ENCODE measurements at regions not wholly inside any gene's neighbourhood (a gene's known extent, or its start where the extent isn't known, plus 50 kb on each side); places are given as distances from the start of the nearest gene placed in this dataset.

GRCh38 chr15:54941417-54941816, 255.3 kb downstream of the RSL24D1 start (continued):
- TF ChIP-seq ZNF565 (CRISPR knock-in tag; conservative IDR thresholded peaks at IDR 0.05; ENCODE audit: low read depth) (no peak), PPARA (CRISPR knock-in tag; IDR thresholded peaks at IDR 0.05; ENCODE audit: borderline replicate concordance) (no peak), POU6F1 (CRISPR knock-in tag; IDR thresholded peaks at IDR 0.05; ENCODE audit: borderline replicate concordance, low read depth) (no peak)

DNA sequence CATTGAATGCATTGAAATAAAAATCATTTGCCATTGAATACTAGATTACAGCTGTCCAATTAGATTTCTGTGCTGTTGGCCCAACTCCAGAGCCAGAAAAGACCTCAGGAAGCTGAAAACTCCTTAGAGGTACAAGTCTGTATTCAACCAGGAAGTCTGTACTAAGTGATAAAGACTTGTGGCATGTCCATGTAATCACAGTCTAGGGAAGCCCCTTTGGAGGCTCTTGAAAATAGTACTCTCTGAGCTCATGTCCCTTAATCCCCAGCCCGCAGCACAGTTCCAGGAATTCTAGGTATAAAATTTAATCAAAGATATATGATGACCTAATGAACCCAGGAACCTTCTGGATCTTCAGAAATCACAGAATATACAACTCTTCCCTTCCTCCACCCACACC, 279.4 kb downstream of the RSL24D1 start:
- TF ChIP-seq OSR1 (CRISPR knock-in tag; IDR thresholded peaks at IDR 0.05) = no peak
- TF ChIP-seq ZNF565 (CRISPR knock-in tag; conservative IDR thresholded peaks at IDR 0.05; ENCODE audit: low read depth) = no peak
- no peak for TF ChIP-seq POU6F1 (CRISPR knock-in tag; IDR thresholded peaks at IDR 0.05; ENCODE audit: borderline replicate concordance, low read depth)
- no peak for TF ChIP-seq ZNF8 (CRISPR knock-in tag; IDR thresholded peaks at IDR 0.05)
- no peak for TF ChIP-seq CSRNP3 (CRISPR knock-in tag; IDR thresholded peaks at IDR 0.05)
- TF ChIP-seq, protein P1, sequence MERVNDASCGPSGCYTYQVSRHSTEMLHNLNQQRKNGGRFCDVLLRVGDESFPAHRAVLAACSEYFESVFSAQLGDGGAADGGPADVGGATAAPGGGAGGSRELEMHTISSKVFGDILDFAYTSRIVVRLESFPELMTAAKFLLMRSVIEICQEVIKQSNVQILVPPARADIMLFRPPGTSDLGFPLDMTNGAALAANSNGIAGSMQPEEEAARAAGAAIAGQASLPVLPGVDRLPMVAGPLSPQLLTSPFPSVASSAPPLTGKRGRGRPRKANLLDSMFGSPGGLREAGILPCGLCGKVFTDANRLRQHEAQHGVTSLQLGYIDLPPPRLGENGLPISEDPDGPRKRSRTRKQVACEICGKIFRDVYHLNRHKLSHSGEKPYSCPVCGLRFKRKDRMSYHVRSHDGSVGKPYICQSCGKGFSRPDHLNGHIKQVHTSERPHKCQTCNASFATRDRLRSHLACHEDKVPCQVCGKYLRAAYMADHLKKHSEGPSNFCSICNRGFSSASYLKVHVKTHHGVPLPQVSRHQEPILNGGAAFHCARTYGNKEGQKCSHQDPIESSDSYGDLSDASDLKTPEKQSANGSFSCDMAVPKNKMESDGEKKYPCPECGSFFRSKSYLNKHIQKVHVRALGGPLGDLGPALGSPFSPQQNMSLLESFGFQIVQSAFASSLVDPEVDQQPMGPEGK (CRISPR knock-in tag; IDR thresholded peaks at IDR 0.05; ENCODE audit: borderline replicate concordance) = no peak
- TF ChIP-seq TOX (CRISPR knock-in tag; IDR thresholded peaks at IDR 0.05; ENCODE audit: borderline replicate concordance) = no peak
- TF ChIP-seq RARB (CRISPR knock-in tag; IDR thresholded peaks at IDR 0.05) = no peak
- TF ChIP-seq SNAI2 (CRISPR knock-in tag; IDR thresholded peaks at IDR 0.05) = no peak
- TF ChIP-seq CSDC2 (CRISPR knock-in tag; IDR thresholded peaks at IDR 0.05) = no peak
- TF ChIP-seq TSHZ2 (CRISPR knock-in tag; IDR thresholded peaks at IDR 0.05) = no peak
- TF ChIP-seq ISL1 (CRISPR knock-in tag; IDR thresholded peaks at IDR 0.05) = no peak
- no peak for TF ChIP-seq BACH2 (CRISPR knock-in tag; IDR thresholded peaks at IDR 0.05; ENCODE audit: borderline replicate concordance)
- no peak for TF ChIP-seq ZFP30 (CRISPR knock-in tag; IDR thresholded peaks at IDR 0.05)
- TF ChIP-seq ARNTL (CRISPR knock-in tag; IDR thresholded peaks at IDR 0.05; ENCODE audit: borderline replicate concordance, low read depth) = no peak
- no peak for TF ChIP-seq GLIS3 (CRISPR knock-in tag; IDR thresholded peaks at IDR 0.05)
- TF ChIP-seq PPARA (CRISPR knock-in tag; IDR thresholded peaks at IDR 0.05; ENCODE audit: borderline replicate concordance) = no peak
- no peak for TF ChIP-seq ZC3H10 (CRISPR knock-in tag; IDR thresholded peaks at IDR 0.05)
- no peak for TF ChIP-seq ZNF70 (CRISPR knock-in tag; IDR thresholded peaks at IDR 0.05)
- TF ChIP-seq CREB5 (CRISPR knock-in tag; IDR thresholded peaks at IDR 0.05; ENCODE audit: low read depth) = no peak

GRCh38 chr15:54915380-54915779, 281.4 kb downstream of the RSL24D1 start:
- no peak for ATAC-seq
- TF ChIP-seq POU6F1 (CRISPR knock-in tag; IDR thresholded peaks at IDR 0.05; ENCODE audit: borderline replicate concordance, low read depth) (no peak), OSR1 (CRISPR knock-in tag; IDR thresholded peaks at IDR 0.05) (no peak), CSRNP3 (CRISPR knock-in tag; IDR thresholded peaks at IDR 0.05) (no peak), ZNF565 (CRISPR knock-in tag; conservative IDR thresholded peaks at IDR 0.05; ENCODE audit: low read depth) (no peak), CSDC2 (CRISPR knock-in tag; IDR thresholded peaks at IDR 0.05) (no peak), PPARA (CRISPR knock-in tag; IDR thresholded peaks at IDR 0.05; ENCODE audit: borderline replicate concordance) (no peak), ZNF8 (CRISPR knock-in tag; IDR thresholded peaks at IDR 0.05) (no peak), ZFP30 (CRISPR knock-in tag; IDR thresholded peaks at IDR 0.05) (no peak), ZNF70 (CRISPR knock-in tag; IDR thresholded peaks at IDR 0.05) (no peak), GLIS3 (CRISPR knock-in tag; IDR thresholded peaks at IDR 0.05) (no peak), CREB5 (CRISPR knock-in tag; IDR thresholded peaks at IDR 0.05; ENCODE audit: low read depth) (no peak), TOX (CRISPR knock-in tag; IDR thresholded peaks at IDR 0.05; ENCODE audit: borderline replicate concordance) (no peak), TCF4 (CRISPR knock-in tag; IDR thresholded peaks at IDR 0.05; ENCODE audit: borderline replicate concordance) (no peak)

More for the DNA sequence above, 279.4 kb downstream of the RSL24D1 start:
- ATAC-seq = no peak

Data from SK-N-SH treated with all-trans-retinoic acid at 6 μM for 48 hours (cell line).